H9 (cell line): ENCODE measurements at regions not wholly inside any gene's neighbourhood (a gene's known extent, or its start where the extent isn't known, plus 50 kb on each side); places are given as distances from the start of the nearest gene placed in this dataset.

ENCODE experiments used
- DNase-seq: peaks from one replicate; pipeline ENCODE4 v3.0.0-alpha.2; 2017
- H2AFZ ChIP-seq: one replicate; pipeline ENCODE4 v1.6.1; 2013; ENCODE audit warnings: mild to moderate bottlenecking, low read length, control low read depth, moderate library complexity
- H2AK5ac ChIP-seq: 2 replicates; pipeline ENCODE4 v1.6.1; 2013; ENCODE audit warnings: low read length, control low read depth, mixed read lengths; ENCODE audit not compliant: insufficient read length
- H2BK120ac ChIP-seq: one replicate; pipeline ENCODE4 v1.6.1; 2013; ENCODE audit warnings: low read depth, mild to moderate bottlenecking, low read length, control low read depth, inconsistent platforms; ENCODE audit not compliant: poor library complexity, severe bottlenecking
- H2BK12ac ChIP-seq: 2 replicates; pipeline ENCODE4 v1.6.1; 2013; ENCODE audit warnings: low read length, control low read depth, mixed read lengths, low read depth; ENCODE audit not compliant: insufficient read length
- H2BK15ac ChIP-seq: 2 replicates; pipeline ENCODE4 v1.6.1; 2013; ENCODE audit warnings: low read depth, low read length, control low read depth
- H2BK20ac ChIP-seq: one replicate; pipeline ENCODE4 v1.6.1; 2013; ENCODE audit warnings: low read depth, mild to moderate bottlenecking, low read length, control low read depth, inconsistent platforms; ENCODE audit not compliant: poor library complexity, severe bottlenecking
- H2BK5ac ChIP-seq: 2 replicates; pipeline ENCODE4 v1.6.1; 2013; ENCODE audit warnings: low read length, control low read depth, mixed read lengths; ENCODE audit not compliant: insufficient read length
- H3K14ac ChIP-seq: 2 replicates; pipeline ENCODE4 v1.6.1; 2013; ENCODE audit warnings: low read length, control low read depth; ENCODE audit not compliant: insufficient read depth
- H3K18ac ChIP-seq: 2 replicates; pipeline ENCODE4 v1.6.1; 2013; ENCODE audit warnings: low read depth, mild to moderate bottlenecking, mixed read lengths, low read length, control low read depth; ENCODE audit not compliant: insufficient read length
- H3K23ac ChIP-seq: 2 replicates; pipeline ENCODE4 v1.6.1; 2013; ENCODE audit warnings: low read length, control low read depth, mixed read lengths, low read depth; ENCODE audit not compliant: insufficient read length
- H3K23me2 ChIP-seq: 2 replicates; pipeline ENCODE4 v1.6.1; 2013; ENCODE audit warnings: low read depth, mild to moderate bottlenecking, mixed read lengths, low read length, control low read depth; ENCODE audit not compliant: insufficient read length, poor library complexity, severe bottlenecking
- H3K27ac ChIP-seq: 2 replicates; pipeline ENCODE4 v1.5.1; 2013; ENCODE audit warnings: low read length, control low read depth, mixed read lengths, low read depth; ENCODE audit not compliant: insufficient read length
- H3K27me3 ChIP-seq: 2 replicates; pipeline ENCODE4 v1.6.1; 2013; ENCODE audit warnings: low read length, control low read depth, inconsistent platforms; ENCODE audit not compliant: insufficient read depth
- H3K4ac ChIP-seq: 2 replicates; pipeline ENCODE4 v1.6.1; 2013; ENCODE audit warnings: low read depth, mild to moderate bottlenecking, control low read depth, inconsistent platforms, low read length, moderate library complexity
- H3K4me1 ChIP-seq: 2 replicates; pipeline ENCODE4 v1.6.1; 2013; ENCODE audit warnings: low read length, control low read depth, inconsistent platforms; ENCODE audit not compliant: insufficient read depth
- H3K4me2 ChIP-seq: 2 replicates; pipeline ENCODE4 v1.6.1; 2013; ENCODE audit warnings: low read length, control low read depth, mixed read lengths; ENCODE audit not compliant: insufficient read length, insufficient read depth
- H3K56ac ChIP-seq: 2 replicates; pipeline ENCODE4 v1.6.1; 2013; ENCODE audit warnings: low read depth, mild to moderate bottlenecking, mixed read lengths, low read length, control low read depth; ENCODE audit not compliant: insufficient read length
- H3K79me1 ChIP-seq: 2 replicates; pipeline ENCODE4 v1.6.1; 2013; ENCODE audit warnings: low read depth, mild to moderate bottlenecking, moderate library complexity, low read length, control low read depth, inconsistent platforms; ENCODE audit not compliant: insufficient read depth, poor library complexity, severe bottlenecking
- H3K79me2 ChIP-seq: 2 replicates; pipeline ENCODE4 v1.6.1; 2013; ENCODE audit warnings: low read length, control low read depth, inconsistent platforms; ENCODE audit not compliant: insufficient read depth
- H3K9ac ChIP-seq: 2 replicates; pipeline ENCODE4 v1.6.1; 2013; ENCODE audit warnings: low read length, control low read depth, mixed read lengths; ENCODE audit not compliant: insufficient read length; ENCODE audit errors: extremely low read depth
- H3K9me3 ChIP-seq: one replicate; pipeline ENCODE4 v1.6.1; 2013; ENCODE audit warnings: low read depth, low read length, inconsistent platforms; ENCODE audit not compliant: control insufficient read depth
- H3T11ph ChIP-seq: one replicate; pipeline ENCODE4 v1.6.1; 2013; ENCODE audit warnings: mild to moderate bottlenecking, low read length, control low read depth, inconsistent platforms
- H4K20me1 ChIP-seq: one replicate; pipeline ENCODE4 v1.6.1; 2013; ENCODE audit not compliant: control insufficient read depth, insufficient read length, insufficient read depth
- H4K5ac ChIP-seq: 2 replicates; pipeline ENCODE4 v1.6.1; 2013; ENCODE audit warnings: low read depth, mild to moderate bottlenecking, mixed read lengths, low read length, control low read depth; ENCODE audit not compliant: insufficient read length
- H4K8ac ChIP-seq: replicated peaks from 2 replicates; pipeline ENCODE4 v1.6.1; 2013; ENCODE audit warnings: low read length, control low read depth, mixed read lengths, low read depth; ENCODE audit not compliant: insufficient read length
- H4K91ac ChIP-seq: 2 replicates; pipeline ENCODE4 v1.6.1; 2013; ENCODE audit warnings: low read depth, mild to moderate bottlenecking, moderate library complexity, mixed read lengths, low read length, control low read depth; ENCODE audit not compliant: insufficient read length
- H3K27ac Mint-ChIP-seq, 3 experiments: 2 replicates in 2 of 3; 3 replicates in 1 of 3; pipeline ENCODE4 v1.8.0; 2020 to 2021; ENCODE audit warnings: mixed read lengths in 3 of 3, mild to moderate bottlenecking in 1 of 3, moderate library complexity in 1 of 3
- H3K27me3 Mint-ChIP-seq: 2 replicates; pipeline ENCODE4 v1.8.0; 2021; ENCODE audit warnings: low read depth, mild to moderate bottlenecking, moderate library complexity, mixed read lengths
- H3K36me3 Mint-ChIP-seq, 3 experiments: 2 replicates in 2 of 3; 3 replicates in 1 of 3; pipeline ENCODE4 v1.8.0; 2020 to 2021; ENCODE audit warnings: low read depth in 3 of 3, mixed read lengths in 3 of 3; ENCODE audit not compliant: insufficient read depth in 1 of 3
- H3K4me1 Mint-ChIP-seq, 2 experiments: 2 replicates each; pipeline ENCODE4 v1.8.0; 2020; ENCODE audit warnings: mixed read lengths in 2 of 2
- H3K4me3 Mint-ChIP-seq, 2 experiments: 2 replicates in 1 of 2; 3 replicates in 1 of 2; pipeline ENCODE4 v1.8.0; 2020 to 2021; ENCODE audit warnings: mild to moderate bottlenecking in 2 of 2, mixed read lengths in 2 of 2, moderate library complexity in 1 of 2
- H3K9me3 Mint-ChIP-seq, 2 experiments: 2 replicates in 1 of 2; 3 replicates in 1 of 2; pipeline ENCODE4 v1.8.0; 2020; ENCODE audit warnings: mild to moderate bottlenecking in 2 of 2, mixed read lengths in 2 of 2, moderate library complexity in 1 of 2
- CTCF ChIP-seq: fragments of 200-600 bp; sonication (generic); conservative IDR thresholded peaks from 3 replicates; pipeline ENCODE4 v1.8.0; 2021; ENCODE audit warnings: antibody characterized with exemption, mild to moderate bottlenecking
- WGBS: extraction: QIAGEN DNeasy Blood & Tissue Kit; methylation state at CpG from one replicate; pipeline ENCODE4 v1.1.7; 2013; ENCODE audit warnings: missing lambda C conversion rate, low lambda C conversion rate, mixed read lengths; ENCODE audit not compliant: insufficient read length; ENCODE audit errors: extremely low coverage; 5-methylcytosine and 5-hydroxymethylcytosine counted together

- no peaks in the 10 kb centered on the region for H3K79me2 ChIP-seq
- no peak for TF ChIP-seq CTCF
- no peak overlapping the region for H2BK120ac ChIP-seq
- H3K56ac ChIP-seq: no peak overlapping the region
- H4K5ac ChIP-seq: no peak overlapping the region
- H3K18ac ChIP-seq: no peak overlapping the region
- H3K27ac ChIP-seq: no peak overlapping the region
- no peak overlapping the region for H3K9ac ChIP-seq
- no CpG with 5 or more reads among the region's 8 CpGs for WGBS
- Mint-ChIP-seq H3K9me3 (peaks cover 0 to 2% of the 10 kb centered on the region in 2 experiments; a peak in 2 of 5 replicates), H3K27ac (no peak overlapping the region), H3K4me1 (peaks cover 28% of the 10 kb centered on the region in 2 experiments), H3K36me3 (no peaks in the 10 kb centered on the region), H3K27me3 (peaks cover 5% of the 10 kb centered on the region), H3K4me3 (no peak overlapping the region)
- H3K4me2 ChIP-seq: no peak overlapping the region
- H3K79me1 ChIP-seq: no peaks in the 10 kb centered on the region
- no peak overlapping the region for H2BK15ac ChIP-seq
- H4K8ac ChIP-seq: no peak overlapping the region
- H2BK12ac ChIP-seq: no peak overlapping the region
- no peaks in the 10 kb centered on the region for H4K20me1 ChIP-seq
- no peaks in the 10 kb centered on the region for H3K27me3 ChIP-seq
- no peaks in the 10 kb centered on the region for H3K9me3 ChIP-seq
- H3K23me2 ChIP-seq: no peaks in the 10 kb centered on the region
- no peak overlapping the region for H3T11ph ChIP-seq
- no peak overlapping the region for H3K14ac ChIP-seq
- H2AK5ac ChIP-seq: no peak overlapping the region
- H2AFZ ChIP-seq: no peak overlapping the region
- H4K91ac ChIP-seq: no peak overlapping the region
- no peak overlapping the region for H3K23ac ChIP-seq
- DNase-seq: no peak
- no peak overlapping the region for H3K4ac ChIP-seq
- H3K4me1 ChIP-seq: no peaks in the 10 kb centered on the region; the same call in 1 of the 2 replicates
- no peak overlapping the region for H2BK5ac ChIP-seq
- no peak overlapping the region for H2BK20ac ChIP-seq
Observed at GRCh38 chr20:4067600-4068261, 52.4 kb upstream of the RNF24 start.
